HG03159 (cell line): ENCODE measurements at regions not wholly inside any gene's neighbourhood (a gene's known extent, or its start where the extent isn't known, plus 50 kb on each side); places are given as distances from the start of the nearest gene placed in this dataset.
"Not testable (repeated sequence)": the region's sequence is repeated elsewhere in the genome, so short reads cannot be mapped to it uniquely, and the experiment has no call there.

Source experiments
- ATAC-seq: cut with Tn5 transposase; IDR thresholded peaks from one replicate; pipeline ENCODE4 v1.9.1; 2021; ENCODE audit warnings: mild to moderate bottlenecking, moderate library complexity; ENCODE audit not compliant: unreplicated experiment

GRCh38 chr5:85375525-85375924, 990.8 kb upstream of the EDIL3 start:
- no peak for ATAC-seq

- no peak for ATAC-seq
These were observed 1004.1 kb upstream of the EDIL3 start for GRCh38 chr5:85388770-85389169.

- not testable (repeated sequence) for ATAC-seq
These were observed 1007.6 kb upstream of the EDIL3 start for GRCh38 chr5:85392309-85392708.

GRCh38 chr5:85395526-85395925, 1010.8 kb upstream of the EDIL3 start:
- ATAC-seq: no peak

- no peak for ATAC-seq
These were observed 1012.8 kb upstream of the EDIL3 start for GRCh38 chr5:85397451-85397850.

GRCh38 chr5:85428426-85428934, 1043.8 kb upstream of the EDIL3 start:
- no peak for ATAC-seq

GRCh38 chr5:85431726-85432125, 1047.0 kb upstream of the EDIL3 start:
- ATAC-seq: not testable (repeated sequence)

- ATAC-seq: no peak
These were observed 1056.5 kb upstream of the EDIL3 start for GRCh38 chr5:85441156-85441555.

- no peak for ATAC-seq
These were observed 1057.2 kb upstream of the EDIL3 start for GRCh38 chr5:85441853-85442252.

GRCh38 chr5:85452322-85453025, 1067.8 kb upstream of the EDIL3 start:
- no peak for ATAC-seq

GRCh38 chr5:85453026-85453349, 1068.3 kb upstream of the EDIL3 start:
- no peak for ATAC-seq

GRCh38 chr5:85458319-85458718, 1073.6 kb upstream of the EDIL3 start:
- no peak for ATAC-seq

GRCh38 chr5:85462957-85463356, 1078.3 kb upstream of the EDIL3 start:
- no peak for ATAC-seq

GRCh38 chr5:85466423-85466822, 1081.7 kb upstream of the EDIL3 start:
- no peak for ATAC-seq

GRCh38 chr5:85472749-85473148, 1088.1 kb upstream of the EDIL3 start:
- ATAC-seq: no peak

GRCh38 chr5:85475151-85475550, 1090.5 kb upstream of the EDIL3 start:
- not testable (repeated sequence) for ATAC-seq

- ATAC-seq: no peak
These were observed 1091.9 kb upstream of the EDIL3 start for GRCh38 chr5:85476617-85477016.

- ATAC-seq: no peak
These were observed 1095.2 kb upstream of the EDIL3 start for GRCh38 chr5:85479849-85480248.

GRCh38 chr5:85484982-85485574, 1100.4 kb upstream of the EDIL3 start:
- no peak for ATAC-seq

GRCh38 chr5:85488295-85488694, 1103.6 kb upstream of the EDIL3 start:
- ATAC-seq: no peak

GRCh38 chr5:85500869-85501268, 1116.2 kb upstream of the EDIL3 start:
- no peak for ATAC-seq

GRCh38 chr5:85512896-85513295, 1104.8 kb upstream of the COX7C start:
- ATAC-seq: no peak

- no peak for ATAC-seq
These were observed 1102.2 kb upstream of the COX7C start for GRCh38 chr5:85515588-85515987.
